ENCODE measurements at regions not wholly inside any gene's neighbourhood (a gene's known extent, or its start where the extent isn't known, plus 50 kb on each side); places are given as distances from the start of the nearest gene placed in this dataset.

DNA sequence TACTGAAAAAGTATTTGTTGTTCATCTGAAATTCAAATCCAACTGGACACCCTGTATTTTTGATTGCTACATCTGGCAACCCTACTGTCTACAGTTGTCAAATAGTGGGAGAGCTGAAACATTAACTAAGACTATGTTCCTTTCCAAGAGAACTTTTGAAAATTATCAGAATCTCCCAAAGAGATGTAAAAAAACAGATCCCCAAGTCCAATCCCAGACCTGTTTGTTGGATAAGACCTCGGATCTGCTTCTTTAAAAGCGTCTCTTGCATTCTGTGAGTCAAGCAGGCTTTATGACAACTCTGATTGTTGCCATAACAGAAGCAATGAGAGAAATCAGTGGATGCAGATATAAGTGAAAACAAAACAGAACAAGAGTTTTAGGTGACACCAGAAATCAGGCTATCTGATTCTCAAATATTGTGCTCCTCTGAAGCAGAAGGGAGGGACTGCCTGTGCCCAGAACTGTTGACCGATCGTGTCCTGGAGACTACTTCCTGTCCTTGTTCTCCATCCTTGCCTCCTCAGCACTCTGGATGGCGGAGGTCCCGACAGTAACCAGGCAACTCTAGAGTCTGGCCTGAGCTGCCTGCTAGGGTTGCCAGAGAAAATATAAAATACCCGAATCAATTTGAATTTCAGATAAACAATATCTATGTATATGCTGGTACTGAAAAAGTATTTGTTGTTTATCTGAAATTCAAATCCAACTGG is 853.8 kb downstream of the MAFB start:
- TF ChIP-seq CTCF (IDR thresholded peaks at IDR 0.05) (no peak), POLR2A (IDR thresholded peaks at IDR 0.05) (no peak)

Measured in body of pancreas (tissue), 4 donors.